GM12878 (cell line): ENCODE measurements at regions not wholly inside any gene's neighbourhood (a gene's known extent, or its start where the extent isn't known, plus 50 kb on each side); places are given as distances from the start of the nearest gene placed in this dataset.

Experiments used
- ATAC-seq: fragments of 200-7000 bp; cut with Tn5 transposase; 3 replicates; pipeline ENCODE4 v1.9.1; 2020; ENCODE audit warnings: mild to moderate bottlenecking, moderate library complexity
- BruUV-seq: library from RNA; stranded (reverse); fragments of 400-500 nt; replicated peaks from 2 replicates; lab custom pipeline; 2021; lab: Mats Ljungman, UMichigan
- CTCF ChIA-PET: fragments of 300-600 bp; sonication (Branson Sonifier 250); formaldehyde crosslinking; extraction: SDS; loops from one replicate; lab custom pipeline; 2021; ENCODE audit warnings: inconsistent platforms; lab: Yijun Ruan, JAX
- POLR2A ChIA-PET: fragments of 350-600 bp; formaldehyde crosslinking; extraction: SDS; loops from one replicate; lab custom pipeline; 2021; ENCODE audit warnings: inconsistent platforms; lab: Charles Lee
- RAD21 ChIA-PET: fragments of 300-600 bp; sonication (Branson Sonifier 250); formaldehyde crosslinking; loops from one replicate; lab custom pipeline; 2023; ENCODE audit warnings: antibody characterized with exemption; ENCODE audit not compliant: unreplicated experiment; lab: Charles Lee
- SMC1A ChIA-PET: fragments of 300-600 bp; sonication (Branson Sonifier 250); formaldehyde crosslinking; loops from one replicate; lab custom pipeline; 2023; ENCODE audit not compliant: unreplicated experiment, uncharacterized antibody; lab: Charles Lee
- DNase-seq: peaks from one replicate; pipeline ENCODE4 v3.0.0-alpha.2; 2011; ENCODE audit warnings: low read depth, low spot score
- FAIRE-seq: peaks from 3 replicates; lab custom pipeline; 2011; peaks lifted over from hg19 to GRCh38; lab: Jason Lieb, UNC
- H2AFZ ChIP-seq: 2 replicates; pipeline ENCODE4 v1.6.0; 2011; ENCODE audit warnings: low read depth, low read length, control low read depth; ENCODE audit not compliant: control insufficient read depth
- H3K27ac ChIP-seq: 2 replicates; pipeline ENCODE4 v1.5.1; 2011; ENCODE audit warnings: control low read depth; ENCODE audit not compliant: control insufficient read depth, insufficient read depth
- H3K27me3 ChIP-seq, 2 experiments: replicated peaks in 1 of 2; 2 replicates each; pipeline versions ENCODE4 v1.6.0 to v1.6.1; 2011; ENCODE audit warnings: low read length in 1 of 2; ENCODE audit not compliant: control insufficient read depth in 2 of 2, insufficient read depth in 2 of 2
- H3K36me3 ChIP-seq, 2 experiments: 2 replicates each; pipeline ENCODE4 v1.5.1; 2011; ENCODE audit warnings: low read length in 1 of 2; ENCODE audit not compliant: control insufficient read depth in 2 of 2, insufficient read depth in 2 of 2
- H3K4me1 ChIP-seq: 2 replicates; pipeline ENCODE4 v1.6.1; 2011; ENCODE audit warnings: mild to moderate bottlenecking, low read length, moderate library complexity, mixed read lengths; ENCODE audit not compliant: control insufficient read depth, insufficient read depth
- H3K4me2 ChIP-seq: 2 replicates; pipeline ENCODE4 v1.6.0; 2011; ENCODE audit warnings: control low read depth; ENCODE audit not compliant: control insufficient read depth, insufficient read depth
- H3K4me3 ChIP-seq: fragments of 200-600 bp; sonication (generic); 2 replicates; pipeline ENCODE4 v1.5.1; 2016
- H3K79me2 ChIP-seq: 2 replicates; pipeline ENCODE4 v1.6.0; 2011; ENCODE audit warnings: low read length; ENCODE audit not compliant: control insufficient read depth, insufficient read depth
- H3K9ac ChIP-seq: 2 replicates; pipeline ENCODE4 v1.8.0; 2011; ENCODE audit warnings: low read length, control low read depth, mixed read lengths; ENCODE audit not compliant: control insufficient read depth, insufficient read depth
- H3K9me3 ChIP-seq: replicated peaks from 3 replicates; pipeline ENCODE4 v1.5.1; 2011; ENCODE audit warnings: mild to moderate bottlenecking, low read length; ENCODE audit not compliant: control insufficient read depth, insufficient read depth
- H4K20me1 ChIP-seq: 2 replicates; pipeline ENCODE4 v1.6.0; 2011; ENCODE audit not compliant: control insufficient read depth, insufficient read depth
- EZH2 ChIP-seq: IDR thresholded peaks from 2 replicates; pipeline ENCODE4 v1.6.1; 2012; ENCODE audit warnings: low read depth, mild to moderate bottlenecking, control low read depth, inconsistent platforms, low read length, borderline replicate concordance; ENCODE audit not compliant: control insufficient read depth
- YBX1 ChIP-seq: fragments of 450-650 bp; IDR thresholded peaks from 2 replicates; pipeline ENCODE4 v1.6.1; 2016; ENCODE audit warnings: antibody characterized with exemption
- YY1 ChIP-seq: IDR thresholded peaks from 2 replicates; pipeline ENCODE4 v1.6.1; 2011; ENCODE audit warnings: low read depth, mild to moderate bottlenecking, low read length
- WGBS: methylation state at CpG from one replicate; pipeline ENCODE4 v1.1.6; 2016; ENCODE audit warnings: low lambda C conversion rate; ENCODE audit not compliant: insufficient replicate concordance, insufficient coverage; ENCODE audit errors: missing lambda C conversion rate; 5-methylcytosine and 5-hydroxymethylcytosine counted together
- in situ Hi-C: fragments of 300-500 bp; cut with MboI; formaldehyde crosslinking; loops from 9 replicates; pipeline ENCODE4 v1.14.3; 2018; ENCODE audit warnings: mixed read lengths
- intact Hi-C: fragments of 100-400 bp; cut with micrococcal nuclease; formaldehyde crosslinking; loops from one replicate; pipeline ENCODE4 v1.14.2; 2022; ENCODE audit not compliant: unreplicated experiment

DNA sequence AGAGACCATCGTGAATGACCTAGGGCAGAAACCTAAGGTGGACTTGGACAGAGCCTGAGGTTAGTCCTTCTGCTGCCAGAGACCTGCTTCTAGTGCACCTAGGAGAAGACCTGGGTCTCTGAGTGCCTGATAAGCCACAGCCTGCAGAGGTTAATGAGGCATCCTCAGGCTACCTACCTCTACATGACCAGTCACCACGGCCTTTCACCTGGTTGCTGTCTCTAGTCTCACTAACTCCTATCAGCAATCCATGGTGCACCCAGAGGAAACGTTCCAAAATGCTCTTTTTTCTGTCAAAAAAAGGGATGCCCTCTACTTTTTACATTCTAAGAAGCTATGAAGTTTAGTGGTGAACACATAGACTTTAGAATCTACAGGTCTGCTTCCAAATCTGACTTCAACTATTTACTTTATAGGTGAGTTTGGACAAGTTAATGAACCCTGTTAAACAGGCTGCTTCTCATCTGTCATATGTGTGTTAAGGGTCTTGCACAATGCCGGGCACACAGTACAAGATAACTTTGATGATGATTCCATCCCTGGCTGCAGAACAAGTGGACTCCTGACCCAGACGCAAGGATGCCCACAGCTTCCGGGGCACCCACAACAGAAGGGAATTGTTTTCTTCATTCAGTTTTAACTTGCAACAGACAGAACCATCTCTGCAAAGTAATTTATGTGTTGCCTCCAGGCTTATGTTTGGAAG is 469.9 kb upstream of the CDH5 start:
- H3K36me3 ChIP-seq, result no peaks in the 10 kb centered on the region
- no peak overlapping the region for H2AFZ ChIP-seq
- H3K4me3 ChIP-seq, result no peak overlapping the region
- H3K4me2 ChIP-seq, result no peak overlapping the region
- no peaks in the 10 kb centered on the region for H4K20me1 ChIP-seq
- RAD21 ChIA-PET, result no interaction called here
- H3K9ac ChIP-seq, result no peak overlapping the region
- H3K9me3 ChIP-seq, result no peaks in the 10 kb centered on the region; the same call in 2 of the 3 replicates
- TF ChIP-seq YBX1, result no peak
- TF ChIP-seq YY1, result no peak
- TF ChIP-seq, all 136 proteins: peak for 0
- SMC1A ChIA-PET, result no interaction called here
- POLR2A ChIA-PET, result no interaction called here
- H3K4me1 ChIP-seq, result no peaks in the 10 kb centered on the region
- no peaks in the 10 kb centered on the region for H3K79me2 ChIP-seq
- in situ Hi-C loops, result no loop called here
- no TSS peak for BruUV-seq
- H3K27me3 ChIP-seq, result no peaks in the 10 kb centered on the region
- WGBS, result 33% methylated on average over 6 of the region's 6 CpGs
- DNase-seq (no peak), ATAC-seq (no peak), FAIRE-seq (no peak)
- no peak overlapping the region for H3K27ac ChIP-seq
- intact Hi-C loops, result no loop called here
- CTCF ChIA-PET, result no interaction called here

DNA sequence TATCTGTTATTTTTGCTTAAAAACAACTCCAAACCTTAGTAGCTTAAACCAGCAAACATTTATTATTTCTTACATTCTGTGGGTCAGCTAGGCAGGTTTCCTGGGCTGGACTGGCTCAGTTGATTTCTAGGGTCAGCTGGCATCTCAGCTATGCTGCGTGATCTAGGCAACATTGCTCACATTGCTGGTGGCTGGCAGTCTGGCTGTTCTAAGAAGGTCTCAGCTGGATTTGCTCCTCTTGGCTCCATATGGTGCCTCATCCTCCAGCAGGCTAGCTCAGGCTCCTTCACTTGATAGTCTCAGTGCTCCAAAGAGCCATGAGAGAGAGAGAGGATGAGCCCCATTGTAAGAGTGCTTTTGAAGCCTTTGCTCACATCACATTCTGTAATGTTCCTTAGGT is 470.6 kb upstream of the CDH5 start:
- RAD21 ChIA-PET, result no interaction called here
- H3K79me2 ChIP-seq, result no peaks in the 10 kb centered on the region
- no peaks in the 10 kb centered on the region; the same call in 2 of the 3 replicates for H3K9me3 ChIP-seq
- no peak overlapping the region for H3K27ac ChIP-seq
- ATAC-seq (no peak), FAIRE-seq (no peak), DNase-seq (no peak)
- H3K27me3 ChIP-seq, result no peaks in the 10 kb centered on the region
- BruUV-seq, result no TSS peak
- H4K20me1 ChIP-seq, result no peaks in the 10 kb centered on the region
- H3K4me2 ChIP-seq, result no peak overlapping the region
- H3K4me1 ChIP-seq, result no peaks in the 10 kb centered on the region
- H3K9ac ChIP-seq, result no peak overlapping the region
- H3K36me3 ChIP-seq, result no peaks in the 10 kb centered on the region
- H2AFZ ChIP-seq, result no peak overlapping the region
- intact Hi-C loops, result no loop called here
- no peak for TF ChIP-seq EZH2
- TF ChIP-seq, all 136 proteins: peak for 0
- in situ Hi-C loops, result no loop called here
- no peak overlapping the region for H3K4me3 ChIP-seq
- CTCF ChIA-PET, result no interaction called here
- SMC1A ChIA-PET, result no interaction called here
- POLR2A ChIA-PET, result no interaction called here
- 29% methylated on average over 1 of the region's 1 CpG for WGBS
